ENCODE measurements at regions not wholly inside any gene's neighbourhood (a gene's known extent, or its start where the extent isn't known, plus 50 kb on each side); places are given as distances from the start of the nearest gene placed in this dataset.

GRCh38 chrX:42697544-42697943, 80.4 kb downstream of the PPP1R2C start:
- Histone ChIP-seq H3K36me3 (ENCODE audit: insufficient read depth, low read length) (no peaks in the 10 kb centered on the region), H3K27me3 (ENCODE audit: low read length) (no peaks in the 10 kb centered on the region), H3K9me3 (ENCODE audit: low read length) (peaks cover 9% of the 10 kb centered on the region; the same call in 1 of the 2 replicates), H3K4me2 (ENCODE audit: low read depth, low read length, poor library complexity, severe bottlenecking) (no peak overlapping the region), H3K4me3 (ENCODE audit: low read length) (no peak overlapping the region), H3K4me1 (ENCODE audit: low read length) (no peaks in the 10 kb centered on the region), H4K20me1 (ENCODE audit: insufficient read depth, low read depth, low read length) (no peaks in the 10 kb centered on the region), H3K27ac (ENCODE audit: low read length) (no peak overlapping the region), H3K9ac (ENCODE audit: low read length) (no peak overlapping the region), H2AFZ (ENCODE audit: low read length) (no peak overlapping the region), H3K9me2 (replicated peaks; ENCODE audit: insufficient read depth, low read length) (no peaks in the 10 kb centered on the region), H3K79me2 (ENCODE audit: low read length) (no peaks in the 10 kb centered on the region)
- DNase-seq: no peak

- Histone ChIP-seq H2AFZ (ENCODE audit: low read length) (no peak overlapping the region), H3K79me2 (ENCODE audit: low read length) (no peaks in the 10 kb centered on the region), H3K4me1 (ENCODE audit: low read length) (no peaks in the 10 kb centered on the region), H3K9me2 (replicated peaks; ENCODE audit: insufficient read depth, low read length) (no peaks in the 10 kb centered on the region), H3K27ac (ENCODE audit: low read length) (no peak overlapping the region), H3K36me3 (ENCODE audit: insufficient read depth, low read length) (no peaks in the 10 kb centered on the region), H3K4me2 (ENCODE audit: low read depth, low read length, poor library complexity, severe bottlenecking) (no peak overlapping the region), H3K9me3 (ENCODE audit: low read length) (peaks cover 5% of the 10 kb centered on the region; the same call in 1 of the 2 replicates), H3K27me3 (ENCODE audit: low read length) (no peaks in the 10 kb centered on the region), H3K4me3 (ENCODE audit: low read length) (no peak overlapping the region), H4K20me1 (ENCODE audit: insufficient read depth, low read depth, low read length) (no peaks in the 10 kb centered on the region), H3K9ac (ENCODE audit: low read length) (no peak overlapping the region)
- no peak for DNase-seq
These were observed 81.3 kb downstream of the PPP1R2C start for GRCh38 chrX:42696536-42697124.

- Histone ChIP-seq H4K20me1 (ENCODE audit: insufficient read depth, low read depth, low read length) (no peaks in the 10 kb centered on the region), H3K4me3 (ENCODE audit: low read length) (no peak overlapping the region), H3K79me2 (ENCODE audit: low read length) (no peaks in the 10 kb centered on the region), H3K27ac (ENCODE audit: low read length) (no peak overlapping the region), H3K4me1 (ENCODE audit: low read length) (no peaks in the 10 kb centered on the region), H3K4me2 (ENCODE audit: low read depth, low read length, poor library complexity, severe bottlenecking) (no peak overlapping the region), H2AFZ (ENCODE audit: low read length) (no peak overlapping the region), H3K27me3 (ENCODE audit: low read length) (no peaks in the 10 kb centered on the region), H3K36me3 (ENCODE audit: insufficient read depth, low read length) (no peaks in the 10 kb centered on the region), H3K9me3 (ENCODE audit: low read length) (peaks cover 5% of the 10 kb centered on the region; the same call in 1 of the 2 replicates), H3K9ac (ENCODE audit: low read length) (no peak overlapping the region), H3K9me2 (replicated peaks; ENCODE audit: insufficient read depth, low read length) (no peaks in the 10 kb centered on the region)
- DNase-seq: no peak
These were observed 82.1 kb downstream of the PPP1R2C start for GRCh38 chrX:42695800-42696358.

DNA sequence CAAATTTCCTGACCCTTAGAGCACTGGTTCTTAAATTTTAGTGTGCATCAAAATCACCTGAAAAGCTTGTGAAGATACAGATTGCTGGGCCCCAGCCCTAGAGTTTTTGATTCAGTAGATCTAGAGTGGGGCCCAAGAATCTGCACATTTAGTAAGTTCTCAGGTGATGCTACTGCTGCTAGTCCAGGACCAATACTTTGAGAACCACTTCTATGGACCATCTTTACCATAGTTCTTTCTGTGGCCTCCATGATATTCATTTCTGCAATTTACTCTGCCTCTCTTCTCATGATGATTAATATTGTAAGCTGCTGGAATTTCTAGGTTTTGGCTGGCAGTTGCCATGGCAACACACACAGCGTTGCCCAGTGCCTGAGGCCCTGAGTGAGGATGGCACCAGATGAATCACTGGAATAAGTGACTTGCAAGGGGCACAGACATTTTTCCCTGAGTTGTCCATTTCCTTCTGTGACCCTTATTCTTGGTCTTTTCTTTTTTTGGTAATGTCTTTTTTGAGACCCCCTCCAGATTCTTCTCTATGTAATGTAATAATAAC, 83.6 kb downstream of the PPP1R2C start:
- Histone ChIP-seq H3K9ac (ENCODE audit: low read length) (no peak overlapping the region), H3K4me1 (ENCODE audit: low read length) (no peaks in the 10 kb centered on the region), H3K36me3 (ENCODE audit: insufficient read depth, low read length) (no peaks in the 10 kb centered on the region), H3K79me2 (ENCODE audit: low read length) (no peaks in the 10 kb centered on the region), H3K4me2 (ENCODE audit: low read depth, low read length, poor library complexity, severe bottlenecking) (no peak overlapping the region), H3K27ac (ENCODE audit: low read length) (no peak overlapping the region), H2AFZ (ENCODE audit: low read length) (no peak overlapping the region), H3K9me2 (replicated peaks; ENCODE audit: insufficient read depth, low read length) (no peaks in the 10 kb centered on the region), H4K20me1 (ENCODE audit: insufficient read depth, low read depth, low read length) (no peaks in the 10 kb centered on the region), H3K9me3 (ENCODE audit: low read length) (peaks cover 12% of the 10 kb centered on the region; the same call in 1 of the 2 replicates), H3K4me3 (ENCODE audit: low read length) (no peak overlapping the region), H3K27me3 (ENCODE audit: low read length) (no peaks in the 10 kb centered on the region)
- DNase-seq: no peak

- Histone ChIP-seq H2AFZ (ENCODE audit: low read length) (no peak overlapping the region), H3K9me2 (replicated peaks; ENCODE audit: insufficient read depth, low read length) (no peaks in the 10 kb centered on the region), H3K4me2 (ENCODE audit: low read depth, low read length, poor library complexity, severe bottlenecking) (no peak overlapping the region), H3K79me2 (ENCODE audit: low read length) (no peaks in the 10 kb centered on the region), H3K9ac (ENCODE audit: low read length) (no peak overlapping the region), H3K27ac (ENCODE audit: low read length) (no peak overlapping the region), H3K27me3 (ENCODE audit: low read length) (no peaks in the 10 kb centered on the region), H3K4me1 (ENCODE audit: low read length) (no peaks in the 10 kb centered on the region), H3K9me3 (ENCODE audit: low read length) (peaks cover 30% of the 10 kb centered on the region; the same call in 1 of the 2 replicates), H3K36me3 (ENCODE audit: insufficient read depth, low read length) (no peaks in the 10 kb centered on the region), H4K20me1 (ENCODE audit: insufficient read depth, low read depth, low read length) (no peaks in the 10 kb centered on the region), H3K4me3 (ENCODE audit: low read length) (no peak overlapping the region)
- no peak for DNase-seq
These were observed 86.8 kb downstream of the PPP1R2C start for GRCh38 chrX:42691196-42691595.

DNA sequence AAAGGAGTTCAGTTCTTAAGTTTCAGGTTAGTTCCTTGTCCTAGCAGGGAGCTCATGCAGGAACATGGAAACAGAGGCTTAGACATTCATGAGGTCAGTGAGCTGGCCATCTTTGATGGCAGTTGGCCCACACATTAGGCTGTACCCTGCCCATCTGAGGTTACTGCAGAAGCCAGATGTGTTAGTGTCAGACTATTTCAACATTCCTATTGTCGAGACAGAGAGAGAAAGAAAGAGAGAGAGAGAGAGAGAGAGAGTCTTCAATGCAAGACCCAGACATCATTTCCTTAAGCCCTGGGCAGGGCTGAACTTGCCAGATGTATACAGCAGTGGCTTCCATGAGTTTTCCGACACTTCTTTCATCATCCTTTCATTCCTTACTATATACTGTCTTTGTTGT, 91.3 kb downstream of the PPP1R2C start:
- Histone ChIP-seq H3K27ac (ENCODE audit: low read length) (no peak overlapping the region), H3K4me3 (ENCODE audit: low read length) (no peak overlapping the region), H3K9me2 (replicated peaks; ENCODE audit: insufficient read depth, low read length) (no peaks in the 10 kb centered on the region), H3K4me1 (ENCODE audit: low read length) (no peaks in the 10 kb centered on the region), H4K20me1 (ENCODE audit: insufficient read depth, low read depth, low read length) (no peaks in the 10 kb centered on the region), H3K79me2 (ENCODE audit: low read length) (no peaks in the 10 kb centered on the region), H3K9ac (ENCODE audit: low read length) (no peak overlapping the region), H3K4me2 (ENCODE audit: low read depth, low read length, poor library complexity, severe bottlenecking) (no peak overlapping the region), H3K27me3 (ENCODE audit: low read length) (no peaks in the 10 kb centered on the region), H2AFZ (ENCODE audit: low read length) (no peak overlapping the region), H3K36me3 (ENCODE audit: insufficient read depth, low read length) (no peaks in the 10 kb centered on the region), H3K9me3 (ENCODE audit: low read length) (peaks cover 41% of the 10 kb centered on the region; the same call in 1 of the 2 replicates)
- DNase-seq: no peak

DNA sequence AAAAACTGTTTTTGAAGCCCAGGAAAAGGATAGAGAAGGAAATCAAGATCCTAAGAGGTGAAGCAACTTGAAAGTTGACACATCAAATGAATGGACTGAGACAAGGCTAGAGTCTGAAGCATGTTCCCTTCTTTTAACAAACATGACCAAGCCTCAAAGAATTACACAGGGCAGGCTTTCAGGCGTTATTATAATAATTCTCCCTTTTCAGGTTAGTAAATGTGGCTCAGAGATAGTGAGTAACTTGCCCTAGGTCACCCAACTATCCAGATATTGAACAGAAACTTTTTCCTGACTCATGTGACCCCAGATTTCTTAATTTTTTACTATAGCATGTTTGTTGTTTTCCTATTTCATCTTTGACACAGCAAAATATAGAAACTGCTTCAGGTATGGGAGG, 91.7 kb downstream of the PPP1R2C start:
- no peak overlapping the region for H2AFZ ChIP-seq (ENCODE audit: low read length)
- no peak for DNase-seq

GRCh38 chrX:42684065-42684464, 93.9 kb downstream of the PPP1R2C start:
- H3K9me3 ChIP-seq (ENCODE audit: low read length): peaks cover 34% of the 10 kb centered on the region; the same call in 1 of the 2 replicates
- H3K27me3 ChIP-seq (ENCODE audit: low read length): no peaks in the 10 kb centered on the region
- H3K36me3 ChIP-seq (ENCODE audit: insufficient read depth, low read length): no peaks in the 10 kb centered on the region
- no peak overlapping the region for H2AFZ ChIP-seq (ENCODE audit: low read length)
- H3K4me1 ChIP-seq (ENCODE audit: low read length): no peaks in the 10 kb centered on the region
- no peak overlapping the region for H3K9ac ChIP-seq (ENCODE audit: low read length)
- DNase-seq: no peak
- H3K79me2 ChIP-seq (ENCODE audit: low read length): no peaks in the 10 kb centered on the region
- H3K4me3 ChIP-seq (ENCODE audit: low read length): no peak overlapping the region
- no peaks in the 10 kb centered on the region for H3K9me2 ChIP-seq (replicated peaks; ENCODE audit: insufficient read depth, low read length)
- no peak overlapping the region for H3K4me2 ChIP-seq (ENCODE audit: low read depth, low read length, poor library complexity, severe bottlenecking)
- H3K27ac ChIP-seq (ENCODE audit: low read length): no peak overlapping the region
- H4K20me1 ChIP-seq (ENCODE audit: insufficient read depth, low read depth, low read length): no peaks in the 10 kb centered on the region

More for the DNA sequence above, 91.7 kb downstream of the PPP1R2C start:
- Histone ChIP-seq H3K4me3 (ENCODE audit: low read length) (no peak overlapping the region), H3K9me3 (ENCODE audit: low read length) (peaks cover 41% of the 10 kb centered on the region; the same call in 1 of the 2 replicates), H3K79me2 (ENCODE audit: low read length) (no peaks in the 10 kb centered on the region), H3K27ac (ENCODE audit: low read length) (no peak overlapping the region), H3K36me3 (ENCODE audit: insufficient read depth, low read length) (no peaks in the 10 kb centered on the region), H3K9me2 (replicated peaks; ENCODE audit: insufficient read depth, low read length) (no peaks in the 10 kb centered on the region), H4K20me1 (ENCODE audit: insufficient read depth, low read depth, low read length) (no peaks in the 10 kb centered on the region), H3K4me1 (ENCODE audit: low read length) (no peaks in the 10 kb centered on the region), H3K9ac (ENCODE audit: low read length) (no peak overlapping the region), H3K4me2 (ENCODE audit: low read depth, low read length, poor library complexity, severe bottlenecking) (no peak overlapping the region), H3K27me3 (ENCODE audit: low read length) (no peaks in the 10 kb centered on the region)
